ENCODE measurements at regions not wholly inside any gene's neighbourhood (a gene's known extent, or its start where the extent isn't known, plus 50 kb on each side); places are given as distances from the start of the nearest gene placed in this dataset.

- no peaks in the 10 kb centered on the region for H3K27me3 ChIP-seq (ENCODE audit: insufficient read depth, low read depth, low read length)
- TF ChIP-seq RAD21 (conservative IDR thresholded peaks at IDR 0.05) (no peak), MXI1 (conservative IDR thresholded peaks at IDR 0.05; ENCODE audit: poor library complexity, severe bottlenecking) (no peak), REST (IDR thresholded peaks at IDR 0.05; ENCODE audit: borderline replicate concordance) (no peak), EZH2 (IDR thresholded peaks at IDR 0.05; ENCODE audit: borderline replicate concordance, insufficient read depth, low read length, poor library complexity, severe bottlenecking) (no peak), EP300 (conservative IDR thresholded peaks at IDR 0.05; ENCODE audit: poor library complexity, severe bottlenecking) (no peak), CTCF (IDR thresholded peaks at IDR 0.05; ENCODE audit: poor library complexity, severe bottlenecking) (no peak), TAF1 (IDR thresholded peaks at IDR 0.05; ENCODE audit: low read depth) (no peak), POLR2AphosphoS5 (IDR thresholded peaks at IDR 0.05) (no peak), SMC3 (conservative IDR thresholded peaks at IDR 0.05; ENCODE audit: poor library complexity) (no peak)
- H3K4me3 ChIP-seq (ENCODE audit: low read length), result no peak overlapping the region
- H3K36me3 ChIP-seq (ENCODE audit: insufficient read depth, low read length), result no peaks in the 10 kb centered on the region
- no peaks in the 10 kb centered on the region for H3K79me2 ChIP-seq (replicated peaks; ENCODE audit: insufficient read depth, low read length)
- no peaks in the 10 kb centered on the region for H3K9me2 ChIP-seq (ENCODE audit: insufficient read depth, low read length)
- H2AFZ ChIP-seq (ENCODE audit: low read depth, low read length), result no peak overlapping the region
- H3K4me2 ChIP-seq (ENCODE audit: low read length), result no peak overlapping the region
- H4K20me1 ChIP-seq (ENCODE audit: insufficient read depth), result no peaks in the 10 kb centered on the region
- H3K9ac ChIP-seq (ENCODE audit: low read length), result no peak overlapping the region
- no peaks in the 10 kb centered on the region for H3K9me3 ChIP-seq (ENCODE audit: low read length)
- H3K27ac ChIP-seq (ENCODE audit: low read length), result no peak overlapping the region
- H3F3A ChIP-seq (ENCODE audit: insufficient read depth, low read length, poor library complexity, severe bottlenecking), result no peaks in the 10 kb centered on the region
These were observed 246.0 kb upstream of the ARSJ start for GRCh38 chr4:114225436-114225835.

- H3K27ac ChIP-seq (ENCODE audit: low read length), result no peak overlapping the region
- no peaks in the 10 kb centered on the region for H4K20me1 ChIP-seq (ENCODE audit: insufficient read depth)
- no peaks in the 10 kb centered on the region for H3K79me2 ChIP-seq (replicated peaks; ENCODE audit: insufficient read depth, low read length)
- no peaks in the 10 kb centered on the region for H3K36me3 ChIP-seq (ENCODE audit: insufficient read depth, low read length)
- H3K9me3 ChIP-seq (ENCODE audit: low read length), result no peaks in the 10 kb centered on the region
- no peak overlapping the region for H2AFZ ChIP-seq (ENCODE audit: low read depth, low read length)
- H3K27me3 ChIP-seq (ENCODE audit: insufficient read depth, low read depth, low read length), result no peaks in the 10 kb centered on the region
- no peaks in the 10 kb centered on the region for H3K9me2 ChIP-seq (ENCODE audit: insufficient read depth, low read length)
- no peak overlapping the region for H3K4me2 ChIP-seq (ENCODE audit: low read length)
- TF ChIP-seq RAD21 (conservative IDR thresholded peaks at IDR 0.05) (no peak), TAF1 (IDR thresholded peaks at IDR 0.05; ENCODE audit: low read depth) (no peak), SMC3 (conservative IDR thresholded peaks at IDR 0.05; ENCODE audit: poor library complexity) (no peak), EP300 (conservative IDR thresholded peaks at IDR 0.05; ENCODE audit: poor library complexity, severe bottlenecking) (no peak), EZH2 (IDR thresholded peaks at IDR 0.05; ENCODE audit: borderline replicate concordance, insufficient read depth, low read length, poor library complexity, severe bottlenecking) (no peak), REST (IDR thresholded peaks at IDR 0.05; ENCODE audit: borderline replicate concordance) (no peak), MXI1 (conservative IDR thresholded peaks at IDR 0.05; ENCODE audit: poor library complexity, severe bottlenecking) (no peak), CTCF (IDR thresholded peaks at IDR 0.05; ENCODE audit: poor library complexity, severe bottlenecking) (no peak), POLR2AphosphoS5 (IDR thresholded peaks at IDR 0.05) (no peak)
- H3K9ac ChIP-seq (ENCODE audit: low read length), result no peak overlapping the region
- no peak overlapping the region for H3K4me3 ChIP-seq (ENCODE audit: low read length)
- no peaks in the 10 kb centered on the region for H3F3A ChIP-seq (ENCODE audit: insufficient read depth, low read length, poor library complexity, severe bottlenecking)
These were observed 246.7 kb upstream of the ARSJ start for GRCh38 chr4:114226179-114226578.
